ENCODE measurements at regions not wholly inside any gene's neighbourhood (a gene's known extent, or its start where the extent isn't known, plus 50 kb on each side); places are given as distances from the start of the nearest gene placed in this dataset.
"Not testable (repeated sequence)": the region's sequence is repeated elsewhere in the genome, so short reads cannot be mapped to it uniquely, and the experiment has no call there.

- H3K27me3 ChIP-seq (replicated peaks in 1 of 7); H3K27ac ChIP-seq; H3K36me3 ChIP-seq; H3K4me1 ChIP-seq; intact Hi-C loops (cut with DNase I; ENCODE audit: low total_unique reads); H3K4me3 ChIP-seq: not testable (repeated sequence)
- peaks cover 0 to 14% (median 2%) of the 10 kb centered on the region in 8 donors for H3K9me3 ChIP-seq
- WGBS, 5 donors = 52 to 76% (median 65%) methylated on average over 2 of the region's 2 CpGs
- peak; percentile 62 for DNase-seq
Measured at GRCh38 chr2:89756616-89757015, 1065.1 kb downstream of the RPIA start.

GRCh38 chr2:89758332-89759026 lies 1067.0 kb downstream of the RPIA start:
- H3K4me1 ChIP-seq; H3K36me3 ChIP-seq; H3K27ac ChIP-seq; DNase-seq; H3K27me3 ChIP-seq (replicated peaks in 1 of 7); H3K4me3 ChIP-seq; intact Hi-C loops (cut with DNase I; ENCODE audit: low total_unique reads): not testable (repeated sequence)
- 66 to 76% (median 71%) methylated on average over 14 of the region's 14 CpGs for WGBS, 5 donors
- peaks cover 0 to 26% (median 8%) of the 10 kb centered on the region in 8 donors for H3K9me3 ChIP-seq

GRCh38 chr2:89760762-89761161 lies 1069.3 kb downstream of the RPIA start:
- DNase-seq; H3K4me1 ChIP-seq; H3K27ac ChIP-seq; H3K4me3 ChIP-seq; intact Hi-C loops (cut with DNase I; ENCODE audit: low total_unique reads); H3K36me3 ChIP-seq: not testable (repeated sequence)
- H3K27me3 ChIP-seq (replicated peaks in 1 of 7) = peaks cover 0 to 29% (median 3%) of the 10 kb centered on the region in 7 donors
- H3K9me3 ChIP-seq = peaks cover 0 to 47% (median 21%) of the 10 kb centered on the region in 8 donors
- WGBS, 5 donors = 72 to 92% (median 82%) methylated on average over 6 of the region's 6 CpGs

- DNase-seq; H3K36me3 ChIP-seq; H3K4me1 ChIP-seq; H3K4me3 ChIP-seq; intact Hi-C loops (cut with DNase I; ENCODE audit: low total_unique reads); H3K27ac ChIP-seq: not testable (repeated sequence)
- Histone ChIP-seq H3K9me3 (peaks cover 0 to 48% (median 20%) of the 10 kb centered on the region in 8 donors), H3K27me3 (replicated peaks in 1 of 7) (peaks cover 0 to 33% (median 4%) of the 10 kb centered on the region in 7 donors)
- WGBS, 5 donors = 51 to 67% (median 58%) methylated on average over 2 of the region's 2 CpGs
Measured at GRCh38 chr2:89761171-89761570, 1069.7 kb downstream of the RPIA start.

GRCh38 chr2:89761863-89762262 lies 1070.4 kb downstream of the RPIA start:
- Histone ChIP-seq H3K9me3 (peaks cover 0 to 51% (median 17%) of the 10 kb centered on the region in 8 donors), H3K27me3 (replicated peaks in 1 of 7) (peaks cover 0 to 40% (median 9%) of the 10 kb centered on the region in 7 donors)
- intact Hi-C loops (cut with DNase I; ENCODE audit: low total_unique reads); H3K36me3 ChIP-seq; H3K27ac ChIP-seq; H3K4me1 ChIP-seq; H3K4me3 ChIP-seq; DNase-seq: not testable (repeated sequence)
- 84 to 93% (median 90%) methylated on average over 4 of the region's 4 CpGs for WGBS, 5 donors

- WGBS, 5 donors = 86 to 90% (median 87%) methylated on average over 13 of the region's 13 CpGs
- intact Hi-C loops (cut with DNase I; ENCODE audit: low total_unique reads); H3K27ac ChIP-seq; H3K36me3 ChIP-seq; H3K4me1 ChIP-seq; H3K4me3 ChIP-seq: not testable (repeated sequence)
- peaks cover 0 to 58% (median 16%) of the 10 kb centered on the region in 8 donors for H3K9me3 ChIP-seq
- peaks cover 0 to 48% (median 17%) of the 10 kb centered on the region in 7 donors for H3K27me3 ChIP-seq (replicated peaks in 1 of 7)
- peak; percentile 73 for DNase-seq
Measured at GRCh38 chr2:89762461-89763253, 1071.2 kb downstream of the RPIA start.

GRCh38 chr2:89763254-89763580 lies 1071.7 kb downstream of the RPIA start:
- Histone ChIP-seq H3K27me3 (replicated peaks in 1 of 7) (peaks cover 0 to 54% (median 23%) of the 10 kb centered on the region in 7 donors), H3K9me3 (peaks cover 0 to 57% (median 13%) of the 10 kb centered on the region in 8 donors), H3K27ac (no peak overlapping the region), H3K4me3 (no peak overlapping the region), H3K36me3 (no peaks in the 10 kb centered on the region), H3K4me1 (peaks cover 0 to 5% (median 0%) of the 10 kb centered on the region in 6 donors)
- 77 to 96% (median 83%) methylated on average over 14 to 17 of the region's 17 CpGs for WGBS, 5 donors
- no peak for TF ChIP-seq POLR2A (IDR thresholded peaks at IDR 0.05)
- TF ChIP-seq POLR2AphosphoS5 (IDR thresholded peaks at IDR 0.05) = no peak
- no peak for TF ChIP-seq CTCF (IDR thresholded peaks at IDR 0.05 in 8 of 11, conservative IDR thresholded peaks at IDR 0.05 in 3 of 11)
- peak; percentile 75 for DNase-seq
- intact Hi-C loops (cut with DNase I; ENCODE audit: low total_unique reads) = no loop called here
